DMS53 (cell line): ENCODE measurements at regions not wholly inside any gene's neighbourhood (a gene's known extent, or its start where the extent isn't known, plus 50 kb on each side); places are given as distances from the start of the nearest gene placed in this dataset.
A peak's percentile ranks its signal among the peaks of the same experiment; 100 is the strongest.

Experiments
- DNase-seq: peaks from one replicate; lab custom pipeline; 2025; lab: John Stamatoyannopoulos, UW

DNA sequence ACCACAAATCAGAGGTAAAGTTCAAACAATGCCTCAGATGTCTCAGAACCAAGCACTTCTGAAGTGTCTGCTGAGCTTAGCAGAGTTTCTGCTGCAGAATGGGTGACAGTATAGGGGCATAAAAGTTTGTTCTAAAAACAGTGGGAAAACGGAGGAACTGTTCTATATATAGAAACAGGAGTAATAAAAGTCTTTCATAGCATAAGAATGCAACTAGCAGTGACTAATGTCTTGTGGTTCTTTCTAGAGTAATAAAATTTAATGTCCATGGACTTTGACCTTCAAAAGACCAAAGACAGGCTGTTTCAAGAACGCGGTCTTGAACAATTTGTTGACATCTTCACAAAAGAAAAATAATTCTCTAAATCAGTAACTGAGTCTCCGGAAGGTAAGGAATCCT lies 107.5 kb upstream of the FAR2 start:
- peak; percentile 21 for DNase-seq

DNA sequence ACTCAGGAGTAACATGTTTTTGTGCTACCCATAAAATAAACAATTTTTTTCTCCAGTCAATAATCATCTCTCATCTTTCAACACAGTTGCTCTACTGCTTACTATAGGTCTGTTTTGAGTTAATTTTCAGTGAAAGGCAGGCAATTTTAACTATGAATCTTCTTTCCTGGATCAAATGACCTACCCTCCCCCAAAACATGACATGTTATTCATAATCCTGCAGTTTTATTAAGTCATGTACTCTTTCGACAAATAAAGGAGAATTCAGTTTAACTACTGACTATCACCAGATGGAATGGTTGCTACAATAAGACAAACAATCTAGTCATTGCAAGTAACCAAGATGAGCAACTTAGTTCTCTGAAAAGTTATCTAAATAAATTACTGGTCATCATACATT lies 106.0 kb upstream of the FAR2 start:
- DNase-seq: no peak

DNA sequence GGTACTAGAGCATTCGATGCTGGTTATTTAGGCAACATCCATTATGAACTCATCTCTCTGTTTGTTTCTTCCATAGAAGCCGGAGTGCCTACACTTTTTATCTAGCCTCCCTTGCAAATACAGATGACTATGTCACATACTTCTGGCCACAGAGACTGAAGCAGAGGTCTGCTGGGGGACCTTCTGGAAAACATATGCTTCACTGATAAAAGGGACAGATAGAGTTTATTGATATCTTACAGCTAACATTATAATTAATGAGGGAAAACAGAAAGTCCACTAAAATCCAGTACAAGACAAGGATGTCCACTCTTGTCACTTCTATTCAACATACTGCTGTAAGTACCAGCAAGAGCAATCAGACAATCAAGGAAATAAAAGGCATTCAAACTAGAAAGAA lies 104.3 kb upstream of the FAR2 start:
- no peak for DNase-seq

DNA sequence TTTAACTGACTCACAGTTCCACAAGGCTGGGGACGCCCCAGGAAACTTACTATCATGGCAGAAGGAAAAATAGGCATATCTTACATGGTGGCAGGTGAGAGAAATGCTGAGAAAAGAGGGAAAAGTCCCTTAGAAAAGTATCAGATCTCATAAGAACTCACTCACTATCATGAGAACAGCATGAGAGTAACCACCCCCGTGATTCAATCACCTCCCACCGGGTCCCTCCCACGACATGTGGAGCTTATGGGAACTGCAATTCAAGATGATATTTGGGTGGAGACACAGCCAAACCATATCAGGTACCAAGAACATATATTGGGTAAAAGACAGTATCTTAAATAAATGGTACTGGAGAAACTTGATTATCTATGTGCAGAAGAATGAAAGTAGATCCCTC lies 100.3 kb upstream of the FAR2 start:
- DNase-seq: no peak

DNA sequence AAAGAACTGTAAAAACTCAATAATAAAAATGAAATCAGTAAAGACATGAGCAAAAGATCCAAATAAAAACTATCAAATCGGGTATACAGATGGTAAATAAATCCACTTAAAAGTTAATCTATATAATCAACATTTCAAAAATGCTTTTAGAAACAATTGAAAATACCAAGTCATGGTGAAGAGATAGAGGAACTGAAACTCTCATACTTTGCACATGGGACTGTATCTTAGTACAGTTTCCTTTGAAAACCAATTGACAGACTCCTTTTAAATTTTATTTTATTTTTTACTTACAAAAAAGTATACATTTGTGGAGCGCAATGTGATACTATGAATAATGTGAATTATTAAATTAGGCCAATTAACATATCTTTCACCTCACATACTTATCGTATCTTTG lies 98.6 kb upstream of the FAR2 start:
- DNase-seq: no peak

DNA sequence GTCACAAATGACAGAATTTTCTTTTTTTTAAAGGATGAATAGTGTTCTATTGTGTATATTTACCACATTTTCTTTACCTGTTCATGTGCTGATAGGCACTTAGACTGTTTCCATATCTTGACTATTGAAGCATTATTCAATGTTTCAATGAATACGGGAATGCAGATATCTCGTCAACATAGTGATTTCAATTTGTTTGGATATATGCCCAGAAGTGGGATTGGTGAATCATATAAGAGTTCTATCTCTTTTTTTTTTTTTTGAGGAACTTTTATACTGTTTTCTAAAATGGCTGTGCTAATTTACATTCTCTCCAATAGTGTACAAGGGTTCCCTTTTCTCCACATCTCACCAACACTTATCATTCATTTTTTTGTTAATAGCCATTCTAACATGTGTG lies 97.9 kb upstream of the FAR2 start:
- DNase-seq: no peak

DNA sequence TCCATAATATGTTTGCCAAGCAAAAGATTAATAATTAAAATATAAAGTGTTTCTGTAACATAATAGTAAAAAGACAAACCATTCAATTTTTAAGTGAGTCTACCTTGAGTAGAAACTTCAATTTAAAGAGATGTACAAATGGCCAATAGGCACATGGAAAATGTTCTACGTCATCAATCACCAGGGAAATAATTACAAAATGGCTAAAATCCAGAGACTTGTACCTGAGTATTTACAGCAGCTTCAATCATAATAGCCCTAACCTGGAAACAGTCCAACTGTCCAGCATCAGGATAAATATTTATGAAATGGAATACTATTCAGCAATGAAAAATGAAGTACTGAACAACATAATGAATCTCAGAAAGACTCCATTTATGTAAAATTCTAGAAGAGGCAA lies 95.5 kb upstream of the FAR2 start:
- DNase-seq: peak; percentile 58

DNA sequence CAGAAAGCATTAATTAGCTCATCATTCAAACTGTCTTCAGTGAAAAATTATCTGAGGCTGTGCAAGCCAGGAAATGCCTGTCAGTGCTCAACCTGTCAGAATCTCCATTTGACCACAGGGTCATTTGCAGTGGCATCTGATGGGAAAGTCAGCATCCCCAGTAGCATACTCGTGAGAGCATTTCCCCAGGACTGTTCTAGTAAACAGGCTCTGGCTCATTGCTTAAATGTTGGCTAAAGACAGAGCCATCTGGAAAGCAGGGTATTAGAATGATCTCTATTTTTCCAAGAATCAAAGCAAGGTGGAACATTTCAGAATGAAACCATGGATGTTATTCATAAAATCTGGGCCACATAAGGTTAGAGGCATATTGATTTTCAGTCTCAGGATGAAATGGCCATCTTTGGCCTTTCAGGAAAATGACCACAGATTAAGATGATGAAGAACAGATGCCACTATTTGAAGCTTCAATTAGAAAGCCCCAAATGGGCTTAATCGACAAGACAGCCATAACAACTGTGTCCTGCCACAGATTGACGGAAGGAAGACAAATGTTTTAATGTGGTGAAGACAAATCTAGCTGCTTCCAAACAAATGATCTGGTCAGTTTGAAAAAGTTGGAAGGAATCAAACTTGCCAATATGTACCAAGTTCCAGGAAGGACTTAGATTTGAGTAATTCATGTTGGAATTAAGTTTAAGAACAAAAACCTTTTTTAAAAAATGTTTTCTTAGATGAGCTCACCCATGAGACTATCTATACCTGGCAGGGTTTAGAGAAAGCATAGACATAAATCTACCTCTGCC lies 94.0 kb upstream of the FAR2 start:
- DNase-seq: no peak

DNA sequence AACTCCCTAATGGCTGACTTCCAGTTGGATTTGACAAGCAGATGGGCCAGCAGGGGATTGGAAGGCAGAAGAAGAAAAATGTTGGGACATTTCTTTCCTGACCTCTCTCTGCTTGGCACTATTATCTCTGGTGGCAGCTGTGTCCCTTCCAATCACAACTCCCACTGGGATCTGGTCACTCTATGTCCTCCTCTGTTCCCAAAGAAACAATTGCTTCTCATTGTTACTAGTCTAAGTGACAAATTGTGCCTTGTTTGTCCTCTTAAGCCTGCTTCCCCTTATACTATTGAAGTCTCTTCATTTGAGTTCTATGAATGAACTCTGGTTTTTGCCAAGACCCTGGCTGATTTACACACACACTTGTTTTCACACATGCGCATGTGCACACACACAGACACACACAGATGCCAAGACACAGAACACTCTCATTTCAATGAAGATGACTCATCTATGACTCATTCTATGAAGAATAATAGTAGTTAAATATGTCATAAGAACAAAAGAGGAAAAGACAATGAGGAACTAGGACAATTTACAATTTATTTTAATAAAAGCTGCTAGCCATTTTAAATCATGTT lies 83.0 kb upstream of the FAR2 start:
- DNase-seq: peak; percentile 93

DNA sequence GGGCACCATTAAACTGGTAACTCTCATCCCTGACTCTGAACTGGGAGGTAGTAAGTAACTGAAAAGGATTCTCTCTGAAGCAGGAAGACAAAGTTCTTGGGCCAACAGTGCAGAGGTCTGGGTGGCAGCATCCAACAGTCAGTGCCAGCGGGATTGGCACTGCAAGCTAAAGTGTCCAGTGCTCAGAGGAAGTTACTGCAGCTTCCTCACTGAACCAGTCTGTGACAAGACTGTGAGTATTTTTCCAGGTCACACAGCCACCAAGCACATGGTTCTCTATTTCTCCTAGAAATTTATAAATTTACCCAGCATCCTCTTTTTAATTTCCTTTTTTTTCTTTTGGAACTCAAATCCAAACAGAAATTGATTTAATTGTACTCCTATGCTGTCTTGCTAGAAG lies 81.6 kb upstream of the FAR2 start:
- DNase-seq: no peak

DNA sequence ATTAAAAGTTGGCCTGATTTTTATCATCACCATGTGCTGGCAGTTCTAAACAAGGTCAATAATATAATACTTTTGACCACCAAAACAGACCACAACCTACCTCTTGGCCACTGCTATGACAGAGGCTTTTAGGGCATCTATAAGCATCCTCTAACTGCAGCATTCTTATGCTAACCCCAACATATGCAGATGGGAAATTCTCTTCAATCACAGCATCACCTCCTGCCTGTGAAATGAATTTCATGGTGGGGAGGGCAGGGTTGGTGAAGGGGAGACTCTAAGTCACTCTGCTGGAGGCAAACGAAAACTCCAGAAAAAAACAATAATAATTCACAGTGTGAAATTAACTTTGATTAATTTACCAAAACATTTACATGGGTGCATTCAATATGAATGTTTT lies 78.8 kb upstream of the FAR2 start:
- DNase-seq: no peak

DNA sequence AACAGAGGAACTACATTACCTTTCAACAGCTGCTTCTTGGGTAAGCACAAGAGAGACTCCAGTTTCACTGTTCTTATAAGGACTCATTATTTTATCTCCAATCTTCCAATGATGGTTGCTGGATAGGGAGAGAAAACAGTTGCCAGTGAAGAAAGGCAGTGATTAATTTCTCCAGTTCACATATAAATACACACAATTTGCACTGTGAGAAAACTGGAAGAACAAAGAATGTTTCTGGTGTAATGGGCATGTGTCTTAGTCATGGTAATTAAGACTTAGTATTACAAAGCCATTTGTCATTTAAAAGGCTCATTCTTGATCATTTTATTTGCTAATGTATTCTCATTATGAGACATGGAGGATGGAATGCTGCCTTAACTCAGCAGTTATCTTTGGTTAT lies 78.0 kb upstream of the FAR2 start:
- DNase-seq: no peak

DNA sequence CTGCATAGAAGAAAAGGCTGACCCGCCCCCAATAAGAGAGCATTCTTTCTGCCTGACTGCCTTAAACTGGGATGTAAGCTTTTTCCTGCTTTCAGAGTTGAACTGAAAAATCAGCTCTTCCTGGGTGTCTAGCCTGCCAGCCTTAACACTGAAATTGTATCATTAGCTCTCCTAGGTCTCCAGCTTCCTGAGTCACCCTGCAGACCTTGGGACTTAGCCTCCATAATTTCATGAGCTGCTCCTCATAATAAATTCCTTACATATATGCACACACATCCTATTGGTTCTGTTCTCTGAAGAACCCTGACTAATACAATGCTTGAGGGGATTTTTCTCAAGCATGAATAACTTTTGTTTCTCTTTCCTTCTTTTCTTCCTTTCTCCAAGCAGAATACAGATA lies 76.4 kb upstream of the FAR2 start:
- no peak for DNase-seq

DNA sequence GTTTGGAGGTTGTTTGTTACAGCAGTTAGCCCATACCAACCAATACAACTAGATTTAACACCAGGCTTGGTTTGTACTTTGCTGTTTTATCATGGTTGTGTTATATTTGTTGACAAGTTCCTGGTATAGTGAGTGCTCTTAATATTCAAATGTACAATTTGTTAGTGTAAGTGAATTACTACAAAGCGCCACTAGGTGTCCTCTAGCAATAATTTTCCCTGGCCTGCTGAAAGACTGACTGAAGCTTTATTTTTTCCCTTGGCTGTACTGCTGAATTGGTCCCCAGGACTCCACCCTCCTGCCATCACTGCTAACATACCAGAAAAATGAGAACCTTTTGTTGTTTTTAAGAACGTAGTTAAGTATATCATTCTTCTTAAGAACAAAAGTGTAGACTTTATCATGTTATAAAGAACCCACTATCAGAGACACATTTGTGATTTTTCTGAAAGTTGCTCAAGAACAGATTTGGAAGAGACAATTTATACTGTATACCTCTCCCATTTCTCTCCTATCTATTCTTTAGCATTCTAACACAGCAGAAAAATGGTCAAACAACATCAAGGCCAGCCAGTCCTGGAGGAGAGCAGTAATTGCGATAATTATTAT lies 75.3 kb upstream of the FAR2 start:
- DNase-seq: peak; percentile 86

DNA sequence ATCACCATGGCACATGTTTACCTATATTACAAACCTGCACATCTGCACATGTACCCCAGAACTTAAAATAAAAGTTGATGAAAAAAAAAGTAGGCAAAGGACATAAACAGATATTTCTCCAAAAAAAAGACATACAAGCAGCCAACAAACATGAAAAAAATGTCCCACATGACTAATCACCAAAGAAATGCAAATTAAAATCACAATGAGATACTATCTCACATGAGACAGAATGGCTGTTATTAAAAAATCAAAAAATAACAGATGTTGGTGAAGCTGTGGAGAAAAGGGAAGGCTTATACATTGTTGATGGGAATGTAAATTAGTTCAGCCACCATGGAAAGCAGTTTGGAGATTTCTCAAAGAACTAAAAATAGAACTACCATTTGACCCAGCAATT lies 68.0 kb upstream of the FAR2 start:
- no peak for DNase-seq

DNA sequence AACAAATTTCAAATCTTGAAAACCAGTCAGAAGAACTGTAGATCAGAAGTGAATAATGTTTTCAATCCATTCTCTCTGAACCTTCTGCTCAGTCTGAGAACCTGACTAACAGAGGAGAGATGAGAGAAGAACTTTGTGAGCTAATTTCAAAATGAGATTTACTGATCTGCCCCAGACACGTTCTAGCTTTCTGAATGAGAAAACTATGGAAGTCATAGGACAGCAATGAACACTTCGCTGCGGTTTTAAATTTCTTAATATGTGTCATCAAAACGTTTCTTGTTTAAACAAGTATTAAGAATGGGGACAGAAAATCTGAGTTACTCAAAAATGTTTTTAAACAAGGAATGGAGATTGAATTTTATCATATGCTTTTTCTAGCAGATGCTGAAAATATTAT lies 66.6 kb upstream of the FAR2 start:
- no peak for DNase-seq

DNA sequence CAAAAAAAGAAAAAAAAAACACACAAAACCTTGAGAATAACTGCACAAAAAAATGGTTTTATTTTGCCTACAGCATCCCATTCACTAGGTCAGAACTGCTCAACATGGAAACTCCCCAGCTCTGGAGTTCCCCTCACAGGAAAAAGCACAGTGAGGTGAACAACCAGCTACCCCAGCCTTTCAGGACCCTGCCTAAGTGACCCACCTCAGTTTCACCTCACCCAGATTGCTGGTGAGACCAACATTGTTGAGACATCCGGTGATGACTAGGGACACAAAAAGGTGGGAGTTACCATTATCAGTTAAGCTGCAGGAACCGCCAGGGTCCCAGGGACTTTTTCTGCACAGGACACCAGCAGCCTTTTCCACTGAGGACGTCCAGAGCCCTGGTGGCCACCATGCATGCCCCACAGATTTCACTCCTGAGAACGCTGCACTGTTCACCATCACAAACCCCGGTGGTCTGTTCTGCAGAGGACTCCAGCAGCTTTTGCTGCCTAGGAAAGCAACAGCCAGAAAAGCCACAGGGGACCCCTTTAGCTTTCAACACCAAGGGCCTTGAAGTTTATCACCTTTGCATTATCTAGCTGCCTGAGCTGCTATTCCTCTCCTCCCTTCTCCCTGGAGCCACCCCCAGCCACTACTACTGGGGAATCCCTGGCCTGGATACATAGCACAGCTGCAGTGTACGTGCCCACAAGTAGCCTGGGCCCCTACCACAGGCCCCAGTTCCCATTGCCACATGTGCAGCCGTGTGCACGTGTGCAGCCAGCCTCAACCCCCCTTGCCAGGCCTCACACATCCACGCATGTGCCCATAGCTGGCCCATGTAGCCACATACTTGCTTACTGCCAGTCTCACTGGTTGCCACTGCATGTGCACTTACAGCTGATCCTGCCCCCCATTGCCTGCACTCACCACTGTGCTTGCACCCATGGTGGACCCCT lies 62.5 kb upstream of the FAR2 start:
- no peak for DNase-seq

DNA sequence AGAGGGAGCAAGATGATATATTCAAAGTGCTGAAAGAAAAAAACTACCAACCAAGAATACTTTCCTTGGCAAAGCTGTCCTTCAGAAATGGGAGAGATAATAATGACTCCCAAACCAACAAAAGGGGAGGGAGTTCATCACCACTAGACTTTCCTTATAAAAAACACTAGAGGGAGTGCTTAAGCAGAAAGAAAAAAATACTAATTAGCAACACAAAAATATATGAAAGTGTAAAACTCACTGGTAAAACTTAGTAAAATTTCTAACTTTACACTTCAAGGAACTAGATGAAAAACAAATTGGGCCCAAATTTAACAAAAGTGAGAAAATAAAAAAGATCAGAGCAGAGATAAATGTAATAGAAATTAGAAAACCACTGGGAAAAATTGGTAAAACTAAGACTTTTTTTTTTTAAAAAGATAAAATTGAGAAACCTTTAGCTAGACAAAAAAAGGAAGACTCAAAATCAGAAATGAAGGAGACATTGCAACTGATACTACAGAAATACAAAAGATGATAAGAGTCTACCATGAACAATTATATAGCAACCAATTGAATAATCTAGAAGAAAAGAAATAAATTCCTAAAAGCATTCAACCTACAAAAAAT lies 60.4 kb upstream of the FAR2 start:
- DNase-seq: peak; percentile 76
